Esophagus squamous epithelium (tissue), 5 donors: ENCODE measurements at regions not wholly inside any gene's neighbourhood (a gene's known extent, or its start where the extent isn't known, plus 50 kb on each side); places are given as distances from the start of the nearest gene placed in this dataset.

Experiments
- DNase-seq: peaks from one replicate; lab custom pipeline; 2025; lab: John Stamatoyannopoulos, UW
- H3K27ac ChIP-seq, 4 donors: fragments of 200-600 bp; sonication (generic); one replicate each; pipeline ENCODE4 v1.5.1; 2016 to 2019; ENCODE audit warnings: mild to moderate bottlenecking in 1 of 4
- H3K27me3 ChIP-seq, 4 donors: fragments of 200-600 bp; sonication (generic); 1 replicate in 3 of 4; 2 replicates in 1 of 4; pipeline versions ENCODE4 v1.5.1 to v1.6.0; 2017 to 2021; ENCODE audit warnings: antibody characterized with exemption in 1 of 4
- H3K36me3 ChIP-seq, 3 donors: fragments of 200-600 bp; sonication (generic); one replicate each; pipeline ENCODE4 v1.5.1; 2016 to 2019
- H3K4me1 ChIP-seq, 3 donors: fragments of 200-600 bp; sonication (generic); one replicate each; pipeline ENCODE4 v1.5.1; 2017 to 2019
- H3K4me3 ChIP-seq, 4 donors: fragments of 200-600 bp; sonication (generic); 1 replicate in 3 of 4; 2 replicates in 1 of 4; pipeline ENCODE4 v1.5.1; 2016 to 2019; ENCODE audit warnings: mild to moderate bottlenecking in 2 of 4, moderate library complexity in 1 of 4
- H3K9me3 ChIP-seq, 3 donors: fragments of 200-600 bp; sonication (generic); one replicate each; pipeline ENCODE4 v1.5.1; 2016 to 2019
- POLR2A ChIP-seq, 4 donors: fragments of 450-650 bp; IDR thresholded peaks; one replicate each; pipeline ENCODE4 v1.6.1; 2017; ENCODE audit warnings: antibody characterized with exemption in 4 of 4, mild to moderate bottlenecking in 4 of 4, moderate library complexity in 3 of 4
- WGBS, 2 donors: methylation state at CpG; one replicate each; pipeline ENCODE4 v1.1.5; 2018; 5-methylcytosine and 5-hydroxymethylcytosine counted together
- intact Hi-C: fragments of 100-400 bp; cut with DNase I; formaldehyde crosslinking; loops from one replicate; pipeline ENCODE4 v1.15.0; 2022
- TF ChIP-seq, protein P1 (sequence below), 6 experiments: fragments of 450-650 bp in 4 of 6; fragments of 200-600 bp in 2 of 6; sonication (generic) in 2 of 6; IDR thresholded peaks; one replicate each; pipeline ENCODE4 v1.5.1; 2016 to 2019; ENCODE audit warnings: antibody characterized with exemption in 6 of 6, mild to moderate bottlenecking in 4 of 6, moderate library complexity in 4 of 6
- donor health status: DM: yes; HTN: yes; CAD: no.

DNA sequence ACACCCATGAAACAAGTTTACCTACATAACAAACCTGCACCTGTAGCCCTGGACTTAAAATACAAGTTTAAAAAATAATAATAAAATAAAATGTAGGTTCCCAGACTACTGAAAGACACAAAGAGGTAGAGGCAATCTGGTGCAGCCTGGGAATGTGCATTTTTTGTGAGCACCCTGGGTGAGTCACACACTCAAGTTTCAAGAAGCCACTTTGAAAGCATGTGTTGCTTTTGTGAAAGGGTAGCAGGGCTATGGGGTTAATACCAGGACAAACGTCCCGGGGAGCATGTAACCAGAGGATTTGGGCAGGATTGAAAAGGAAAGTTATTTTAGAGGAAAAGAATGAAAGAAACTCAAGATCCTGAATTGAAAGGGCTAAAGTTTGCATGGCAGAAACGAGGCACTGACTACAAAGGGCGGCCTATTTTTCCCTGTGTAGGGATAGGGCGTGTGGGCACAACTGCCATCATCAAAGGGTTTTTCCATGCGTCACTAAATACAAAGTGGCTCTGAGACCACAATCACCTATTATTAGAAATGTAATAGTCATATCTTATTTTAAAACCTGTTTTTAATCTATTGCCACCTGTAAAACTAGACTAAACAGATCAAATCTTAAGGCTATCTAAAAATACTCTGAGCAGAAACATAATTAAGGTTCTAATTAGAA, 314.9 kb downstream of the COG6 start:
- TF ChIP-seq, protein P1, sequence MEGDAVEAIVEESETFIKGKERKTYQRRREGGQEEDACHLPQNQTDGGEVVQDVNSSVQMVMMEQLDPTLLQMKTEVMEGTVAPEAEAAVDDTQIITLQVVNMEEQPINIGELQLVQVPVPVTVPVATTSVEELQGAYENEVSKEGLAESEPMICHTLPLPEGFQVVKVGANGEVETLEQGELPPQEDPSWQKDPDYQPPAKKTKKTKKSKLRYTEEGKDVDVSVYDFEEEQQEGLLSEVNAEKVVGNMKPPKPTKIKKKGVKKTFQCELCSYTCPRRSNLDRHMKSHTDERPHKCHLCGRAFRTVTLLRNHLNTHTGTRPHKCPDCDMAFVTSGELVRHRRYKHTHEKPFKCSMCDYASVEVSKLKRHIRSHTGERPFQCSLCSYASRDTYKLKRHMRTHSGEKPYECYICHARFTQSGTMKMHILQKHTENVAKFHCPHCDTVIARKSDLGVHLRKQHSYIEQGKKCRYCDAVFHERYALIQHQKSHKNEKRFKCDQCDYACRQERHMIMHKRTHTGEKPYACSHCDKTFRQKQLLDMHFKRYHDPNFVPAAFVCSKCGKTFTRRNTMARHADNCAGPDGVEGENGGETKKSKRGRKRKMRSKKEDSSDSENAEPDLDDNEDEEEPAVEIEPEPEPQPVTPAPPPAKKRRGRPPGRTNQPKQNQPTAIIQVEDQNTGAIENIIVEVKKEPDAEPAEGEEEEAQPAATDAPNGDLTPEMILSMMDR (IDR thresholded peaks at IDR 0.05) = no peak
- no peak for TF ChIP-seq POLR2A (IDR thresholded peaks at IDR 0.05)
- Histone ChIP-seq H3K36me3 (no peaks in the 10 kb centered on the region), H3K27me3 (no peaks in the 10 kb centered on the region), H3K9me3 (no peaks in the 10 kb centered on the region), H3K4me3 (no peak overlapping the region), H3K4me1 (no peaks in the 10 kb centered on the region), H3K27ac (no peak overlapping the region)
- intact Hi-C loops = no loop called here
- DNase-seq = no peak
- 73 to 84% methylated on average over 6 of the region's 6 CpGs for WGBS, 2 donors

DNA sequence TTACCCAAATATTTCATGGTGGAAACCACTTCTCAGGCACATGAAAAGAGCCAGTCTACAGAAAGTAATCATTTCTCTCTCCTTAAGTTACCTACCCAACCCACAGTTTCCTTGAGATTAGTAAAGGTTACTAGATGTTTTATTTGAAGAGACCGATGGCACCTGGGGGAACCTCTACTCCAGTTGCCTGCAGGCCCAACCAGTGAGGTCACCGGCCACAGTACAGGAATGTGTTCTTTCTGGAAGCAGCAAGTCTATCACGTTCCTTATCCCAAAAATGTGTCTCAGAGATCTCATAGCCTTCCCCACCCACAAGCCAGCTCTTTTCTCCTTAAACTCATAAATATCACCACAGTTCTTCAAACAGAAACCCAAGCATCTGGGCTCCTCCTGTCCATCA, 316.1 kb downstream of the COG6 start:
- no peak for TF ChIP-seq POLR2A (IDR thresholded peaks at IDR 0.05)
- TF ChIP-seq, protein P1 (IDR thresholded peaks at IDR 0.05) = no peak
- H3K9me3 ChIP-seq = no peaks in the 10 kb centered on the region
- no peak overlapping the region for H3K4me3 ChIP-seq
- H3K27ac ChIP-seq = no peak overlapping the region
- no peak for DNase-seq
- intact Hi-C loops = no loop called here
- WGBS, 2 donors = 79 to 88% methylated on average over 3 of the region's 3 CpGs
- H3K27me3 ChIP-seq = no peaks in the 10 kb centered on the region
- H3K4me1 ChIP-seq = peaks cover 0 to 5% (median 0%) of the 10 kb centered on the region in 3 donors
- no peaks in the 10 kb centered on the region for H3K36me3 ChIP-seq

DNA sequence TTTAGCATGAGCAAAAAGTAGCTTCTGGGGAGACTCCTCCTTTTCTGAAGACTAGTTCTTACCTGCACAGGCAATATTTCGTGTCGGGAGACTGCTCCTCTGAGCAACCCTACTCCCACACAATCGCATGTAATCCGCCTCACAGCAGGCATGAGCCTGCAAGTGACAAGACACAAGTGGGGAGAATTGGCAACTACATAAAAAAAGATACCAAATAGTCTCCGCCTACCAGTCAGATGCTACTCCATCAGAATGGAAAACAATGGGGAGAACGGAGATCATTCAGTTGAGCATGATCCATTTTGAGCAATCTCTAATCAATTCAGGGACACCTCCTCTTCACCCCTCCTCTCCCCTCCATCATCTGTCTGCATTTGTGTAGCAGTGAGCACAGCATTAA, 321.0 kb downstream of the COG6 start:
- H3K36me3 ChIP-seq = no peaks in the 10 kb centered on the region
- no peaks in the 10 kb centered on the region for H3K27me3 ChIP-seq
- no peak for DNase-seq
- H3K4me3 ChIP-seq = no peak overlapping the region
- H3K9me3 ChIP-seq = no peaks in the 10 kb centered on the region
- TF ChIP-seq, protein P1 (IDR thresholded peaks at IDR 0.05) = no peak
- TF ChIP-seq POLR2A (IDR thresholded peaks at IDR 0.05) = no peak
- no peak overlapping the region for H3K27ac ChIP-seq
- H3K4me1 ChIP-seq = peaks cover 0 to 7% (median 0%) of the 10 kb centered on the region in 3 donors
- WGBS, 2 donors = 38 to 47% methylated on average over 6 of the region's 6 CpGs
- intact Hi-C loops = no loop called here

DNA sequence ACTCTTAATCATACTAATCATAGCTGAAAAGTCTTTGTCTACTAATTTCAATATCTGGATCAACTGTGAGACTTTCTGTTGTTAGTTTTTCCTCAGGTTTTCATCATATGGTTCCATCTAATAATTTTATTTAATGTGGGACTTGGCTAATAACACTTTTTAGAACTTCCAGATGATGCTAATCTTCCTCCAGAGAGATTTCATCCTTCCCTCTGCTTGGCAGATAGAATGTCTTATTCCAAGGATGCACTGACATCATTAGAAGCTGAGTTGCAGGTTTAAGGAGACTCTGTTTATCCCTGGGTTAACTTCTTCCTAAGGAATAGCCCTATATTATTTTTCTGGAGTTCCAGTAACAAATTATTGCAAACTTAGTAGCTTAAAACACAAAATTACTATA, 325.6 kb downstream of the COG6 start:
- no peaks in the 10 kb centered on the region for H3K9me3 ChIP-seq
- intact Hi-C loops = no loop called here
- H3K36me3 ChIP-seq = no peaks in the 10 kb centered on the region
- H3K4me1 ChIP-seq = peaks cover 0 to 21% (median 0%) of the 10 kb centered on the region in 3 donors
- TF ChIP-seq POLR2A (IDR thresholded peaks at IDR 0.05) = no peak
- TF ChIP-seq, protein P1 (IDR thresholded peaks at IDR 0.05) = no peak
- DNase-seq = no peak
- H3K27ac ChIP-seq = no peak overlapping the region
- H3K27me3 ChIP-seq = no peaks in the 10 kb centered on the region
- H3K4me3 ChIP-seq = no peak overlapping the region

DNA sequence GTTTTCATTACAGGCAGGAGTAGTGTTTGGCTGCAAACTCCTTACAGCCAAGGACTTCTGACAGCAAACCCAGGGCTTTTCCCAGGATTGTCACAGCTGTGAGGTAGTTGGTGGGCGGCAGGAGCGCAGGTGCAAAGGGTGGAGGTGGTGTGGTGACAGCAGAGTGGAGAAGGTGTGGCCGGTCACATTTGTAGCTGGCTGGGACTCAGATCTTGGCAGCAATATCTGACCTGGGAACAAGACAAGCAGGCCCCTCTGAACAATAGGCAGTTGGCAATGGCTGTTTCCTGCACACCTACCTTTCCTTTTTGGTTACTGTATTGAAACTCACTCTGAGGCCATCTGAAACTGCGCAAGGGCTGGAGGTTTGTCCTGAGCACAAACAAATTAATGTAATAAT, 327.3 kb downstream of the COG6 start:
- TF ChIP-seq POLR2A (IDR thresholded peaks at IDR 0.05) = no peak
- TF ChIP-seq, protein P1 (IDR thresholded peaks at IDR 0.05) = no peak
- no peak for DNase-seq
- H3K27ac ChIP-seq = no peak overlapping the region
- no peak overlapping the region for H3K4me3 ChIP-seq
- H3K9me3 ChIP-seq = no peaks in the 10 kb centered on the region
- H3K27me3 ChIP-seq = no peaks in the 10 kb centered on the region
- no peaks in the 10 kb centered on the region for H3K36me3 ChIP-seq
- intact Hi-C loops = no loop called here
- 53 to 63% methylated on average over 4 of the region's 4 CpGs for WGBS, 2 donors
- peaks cover 0 to 14% (median 0%) of the 10 kb centered on the region in 3 donors for H3K4me1 ChIP-seq
